ENCODE measurements at regions not wholly inside any gene's neighbourhood (a gene's known extent, or its start where the extent isn't known, plus 50 kb on each side); places are given as distances from the start of the nearest gene placed in this dataset.

- TF ChIP-seq MLLT1 (IDR thresholded peaks at IDR 0.05) = no peak
- TF ChIP-seq RAD51 (IDR thresholded peaks at IDR 0.05) = no peak
- no peak for TF ChIP-seq FOXK2 (IDR thresholded peaks at IDR 0.05)
- no peak for TF ChIP-seq E4F1 (IDR thresholded peaks at IDR 0.05; ENCODE audit: borderline replicate concordance, partially characterized antibody)
- no peak for TF ChIP-seq SUZ12 (IDR thresholded peaks at IDR 0.05; ENCODE audit: unreplicated experiment)
- TF ChIP-seq NFIC (IDR thresholded peaks at IDR 0.05; ENCODE audit: low read depth, low read length) = no peak
- no peak for TF ChIP-seq SREBF2 (IDR thresholded peaks at IDR 0.05; ENCODE audit: low read length)
- TF ChIP-seq SKIL (IDR thresholded peaks at IDR 0.05; ENCODE audit: low read depth, poor library complexity, severe bottlenecking) = no peak
These were observed 849.6 kb upstream of the POU3F4 start (continued) for GRCh38 chrX:82658492-82658891.
